ENCODE measurements at regions not wholly inside any gene's neighbourhood (a gene's known extent, or its start where the extent isn't known, plus 50 kb on each side); places are given as distances from the start of the nearest gene placed in this dataset.

DNA sequence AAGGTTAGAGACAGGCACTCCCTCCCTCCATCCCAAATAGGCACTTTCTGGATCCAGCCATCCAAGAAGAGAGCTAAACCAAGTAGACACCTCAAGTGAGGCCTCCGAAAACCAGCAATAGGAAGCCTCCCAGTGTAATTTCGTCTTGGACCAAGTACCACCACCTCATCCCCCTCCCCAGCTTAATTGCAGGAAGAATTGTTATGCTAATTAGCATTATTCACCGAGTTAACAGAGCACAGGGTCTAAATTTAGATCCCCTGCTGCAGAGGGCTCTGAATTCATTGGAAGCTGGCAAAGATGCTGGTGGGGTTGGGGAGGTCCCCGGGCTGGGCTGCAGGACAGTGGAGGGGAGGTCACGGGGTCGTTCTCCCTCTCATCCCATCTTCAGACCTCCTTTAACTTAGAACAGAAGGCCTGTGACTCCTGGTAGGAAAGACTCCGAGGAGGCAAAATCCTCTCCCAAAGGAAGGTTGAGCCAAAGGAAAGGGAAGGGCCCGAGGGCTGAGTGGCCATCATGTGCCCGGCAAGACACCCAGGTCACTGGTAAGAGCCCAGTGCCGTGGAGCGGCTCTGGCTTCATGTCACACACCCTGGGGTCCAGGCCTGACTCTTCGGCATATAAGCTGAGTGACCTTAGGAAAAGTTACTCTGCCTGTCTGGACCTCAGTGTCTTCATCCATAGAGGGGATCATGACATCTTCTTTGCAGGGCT lies 209.2 kb upstream of the GRIK3 start:
- no peak for DNase-seq

DNA sequence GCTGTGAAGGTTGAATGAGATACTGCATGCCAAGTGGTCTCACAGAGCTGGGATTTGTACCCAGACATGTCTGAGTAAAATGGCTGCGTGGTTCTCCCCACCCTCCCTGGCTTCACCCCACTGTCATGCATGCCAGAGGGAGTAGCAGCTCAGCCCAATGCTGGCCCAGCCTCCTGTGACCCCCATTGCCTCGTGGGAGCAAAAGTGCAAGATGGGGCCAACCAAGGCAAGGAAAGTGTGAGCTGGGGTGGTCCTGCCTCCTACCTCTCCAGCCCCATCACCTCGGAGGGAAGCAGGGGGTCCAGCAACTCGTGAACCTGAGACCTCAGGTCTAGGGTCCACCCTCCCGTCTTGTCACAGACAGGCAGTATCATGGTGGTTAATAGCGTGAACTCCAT lies 209.8 kb upstream of the GRIK3 start:
- no peak for DNase-seq

DNA sequence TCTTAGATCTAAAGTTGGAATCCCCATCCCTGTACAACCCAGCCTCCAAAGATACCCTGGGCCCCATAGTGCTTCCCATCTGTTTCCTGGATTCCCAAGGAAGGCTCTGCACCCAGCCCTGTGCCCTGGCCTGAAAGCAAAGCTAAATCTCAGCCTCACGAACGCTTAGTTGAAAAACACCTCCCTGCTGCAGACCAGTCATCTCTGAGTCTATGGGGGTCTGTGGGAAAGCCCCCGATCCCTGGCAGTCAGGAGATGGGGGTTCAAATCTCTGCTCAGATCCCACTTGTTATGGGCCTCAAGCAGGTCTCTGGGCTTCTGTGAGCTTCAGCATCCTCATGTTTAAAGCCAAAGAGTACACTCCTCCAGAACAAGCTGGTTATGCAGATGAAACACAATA lies 210.5 kb upstream of the GRIK3 start:
- no peak for DNase-seq

DNA sequence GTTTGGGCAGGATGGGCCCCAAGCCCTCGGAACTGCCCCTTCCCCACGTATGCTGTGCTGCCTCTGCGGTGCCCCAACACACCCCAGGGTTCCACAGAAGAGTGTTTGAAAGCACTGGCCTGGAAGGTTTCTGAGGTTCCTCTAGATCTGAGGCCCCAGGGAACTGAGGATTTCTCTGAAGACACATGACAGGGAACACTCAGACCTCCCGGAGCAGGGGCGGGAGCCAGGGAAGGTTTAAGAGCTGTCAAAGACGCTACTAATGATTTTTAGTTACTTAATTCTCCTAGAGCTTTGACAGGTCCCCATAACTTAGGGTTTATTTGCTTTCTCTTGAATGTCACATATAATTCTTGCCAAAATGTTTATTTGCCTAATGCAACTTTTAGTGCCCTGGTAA lies 212.3 kb upstream of the GRIK3 start:
- DNase-seq, result no peak

DNA sequence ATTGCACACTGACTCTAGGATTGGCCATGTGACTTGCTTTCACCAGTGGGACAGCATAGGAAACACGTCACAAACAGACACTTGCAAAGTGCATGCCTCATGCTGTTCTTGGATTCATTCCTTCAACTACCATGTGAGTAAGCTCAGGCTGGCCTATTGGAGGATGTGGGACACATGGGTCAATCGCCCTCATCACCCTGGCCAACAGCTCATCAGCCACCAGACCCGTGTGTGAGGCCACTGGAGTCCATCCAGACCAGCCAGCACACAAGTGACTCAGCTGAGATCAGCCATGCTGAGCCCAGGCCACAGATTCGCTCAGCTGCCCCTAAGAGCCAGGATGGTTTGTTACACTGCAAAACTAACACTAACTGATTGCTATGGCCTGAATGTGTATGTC lies 216.1 kb upstream of the GRIK3 start:
- DNase-seq, result no peak

DNA sequence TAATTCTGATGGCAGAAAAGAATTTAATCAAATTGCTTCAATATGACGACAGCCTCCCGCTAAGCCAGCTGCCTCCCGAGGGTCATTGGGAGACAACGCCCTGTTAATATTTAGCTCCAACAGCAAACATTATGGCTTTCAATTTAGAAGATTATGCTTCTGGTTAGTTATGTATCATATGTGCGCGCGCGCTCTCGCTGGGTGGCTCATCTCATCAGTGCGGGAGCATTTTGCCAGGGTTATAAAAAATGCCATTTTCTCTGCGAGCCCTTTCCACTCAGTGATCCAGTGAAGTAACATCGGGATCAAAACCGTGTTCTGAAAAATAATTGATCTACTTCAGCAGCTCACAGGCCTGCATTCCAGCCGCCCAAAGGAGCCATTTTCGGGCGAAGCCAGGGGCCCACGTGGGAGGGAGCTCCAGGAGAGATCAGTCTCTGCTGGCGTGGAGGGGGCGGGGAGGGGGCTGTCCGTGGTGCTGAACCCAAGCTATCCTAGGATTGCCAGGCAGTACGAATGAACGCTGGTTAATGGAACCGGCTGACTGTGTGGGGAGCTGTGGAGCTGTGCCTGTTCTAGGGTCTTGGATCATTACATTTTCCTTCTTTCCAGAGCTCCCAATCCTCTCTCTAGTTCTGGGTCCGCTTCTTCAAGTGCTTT lies 219.1 kb upstream of the ZC3H12A start:
- DNase-seq, result no peak

DNA sequence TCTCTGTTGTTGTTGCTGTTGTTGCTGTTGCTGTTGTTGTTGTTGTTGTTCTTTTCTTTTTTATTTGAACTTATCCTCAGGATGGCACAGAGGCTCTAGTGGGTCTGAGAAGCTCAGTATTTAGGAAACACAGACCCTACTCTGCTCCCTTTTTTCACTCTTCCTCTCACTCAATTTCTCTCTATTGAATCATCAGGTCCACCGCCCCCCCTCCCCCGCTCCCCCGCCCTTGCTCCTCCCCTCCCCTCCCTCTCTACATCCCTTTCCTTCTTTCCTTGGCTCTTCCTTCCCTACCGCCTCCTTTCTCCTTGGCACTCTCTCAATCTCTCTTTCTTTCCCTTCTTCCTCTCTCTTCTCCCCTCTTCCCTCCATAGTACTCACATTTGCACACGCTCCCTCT lies 218.5 kb upstream of the ZC3H12A start:
- no peak for DNase-seq

DNA sequence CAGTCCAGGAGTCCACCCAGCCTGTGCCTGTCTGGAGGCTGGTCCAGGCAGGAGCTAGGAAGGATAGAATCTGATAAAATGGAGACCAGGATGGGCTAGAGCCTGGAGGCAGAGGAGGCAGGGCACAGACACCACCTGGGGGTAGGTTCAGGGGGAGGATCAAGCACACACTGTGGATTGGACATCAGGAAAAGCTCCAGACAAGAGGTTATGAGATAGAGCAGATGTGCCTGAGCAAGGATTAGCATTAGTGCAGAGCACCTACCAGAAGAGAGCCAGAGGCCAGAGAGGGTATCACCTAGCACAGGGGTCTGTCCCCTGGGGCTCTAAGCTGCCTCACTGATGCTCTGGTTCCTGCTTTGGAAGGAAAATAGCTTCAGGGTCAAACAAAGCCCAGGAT lies 216.7 kb upstream of the ZC3H12A start:
- no peak for DNase-seq

DNA sequence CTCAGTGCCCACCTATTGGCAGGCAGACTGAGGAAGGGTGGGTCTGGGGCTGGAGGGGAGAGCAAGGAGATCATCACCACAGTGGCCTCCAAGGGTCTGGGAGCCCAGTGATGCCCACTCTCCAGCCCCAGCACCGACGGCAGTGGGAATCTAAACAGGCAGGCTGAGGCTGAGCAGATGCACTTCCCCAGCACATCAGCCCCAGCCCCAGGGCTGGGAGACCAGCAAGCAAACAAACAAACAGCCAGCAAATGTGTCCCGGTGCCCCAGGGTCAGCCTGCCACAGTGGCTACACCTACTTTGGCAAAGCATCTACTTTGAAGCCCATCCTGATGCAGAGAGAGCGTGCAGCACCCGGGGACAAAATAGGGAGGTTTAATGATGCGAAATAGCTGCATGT lies 216.3 kb upstream of the ZC3H12A start:
- DNase-seq, result no peak

DNA sequence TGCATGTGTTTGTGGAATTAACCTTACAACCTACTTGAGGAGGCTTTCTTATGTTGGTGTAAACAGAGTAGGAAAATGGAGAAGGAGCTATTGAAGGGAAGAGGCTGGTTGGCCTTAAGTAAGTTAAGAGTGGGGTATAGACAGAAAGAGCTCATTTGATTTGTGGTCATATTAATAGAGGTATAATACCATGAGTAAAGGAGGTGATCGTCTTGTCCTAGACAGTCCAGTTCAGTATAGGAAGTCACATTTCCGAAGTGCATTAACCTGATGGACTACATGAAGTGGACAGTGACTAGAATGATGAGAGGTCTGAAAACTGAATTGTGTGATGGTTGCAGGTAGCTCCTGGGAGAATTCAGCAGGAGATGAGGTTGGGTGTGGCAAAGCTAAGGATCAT lies 215.4 kb upstream of the ZC3H12A start:
- no peak for DNase-seq

DNA sequence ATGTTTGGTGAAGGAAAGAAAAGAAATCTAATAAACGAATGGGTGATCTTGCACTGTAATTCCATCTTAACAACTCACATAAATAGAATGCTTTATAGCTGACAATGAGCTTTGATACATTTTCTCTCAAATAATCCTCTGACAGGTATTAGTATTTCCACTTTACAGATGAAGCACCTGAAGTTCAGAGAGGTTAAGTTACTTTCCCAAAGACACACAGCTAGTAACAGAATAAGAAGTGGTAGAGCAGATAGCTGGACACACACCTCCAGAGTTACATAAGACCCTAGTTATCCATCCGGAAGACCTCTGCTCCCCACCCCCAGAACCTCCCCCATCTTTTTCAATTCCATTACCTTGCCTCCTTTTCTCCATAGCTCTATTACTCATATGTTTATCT lies 213.3 kb upstream of the ZC3H12A start:
- DNase-seq, result no peak

DNA sequence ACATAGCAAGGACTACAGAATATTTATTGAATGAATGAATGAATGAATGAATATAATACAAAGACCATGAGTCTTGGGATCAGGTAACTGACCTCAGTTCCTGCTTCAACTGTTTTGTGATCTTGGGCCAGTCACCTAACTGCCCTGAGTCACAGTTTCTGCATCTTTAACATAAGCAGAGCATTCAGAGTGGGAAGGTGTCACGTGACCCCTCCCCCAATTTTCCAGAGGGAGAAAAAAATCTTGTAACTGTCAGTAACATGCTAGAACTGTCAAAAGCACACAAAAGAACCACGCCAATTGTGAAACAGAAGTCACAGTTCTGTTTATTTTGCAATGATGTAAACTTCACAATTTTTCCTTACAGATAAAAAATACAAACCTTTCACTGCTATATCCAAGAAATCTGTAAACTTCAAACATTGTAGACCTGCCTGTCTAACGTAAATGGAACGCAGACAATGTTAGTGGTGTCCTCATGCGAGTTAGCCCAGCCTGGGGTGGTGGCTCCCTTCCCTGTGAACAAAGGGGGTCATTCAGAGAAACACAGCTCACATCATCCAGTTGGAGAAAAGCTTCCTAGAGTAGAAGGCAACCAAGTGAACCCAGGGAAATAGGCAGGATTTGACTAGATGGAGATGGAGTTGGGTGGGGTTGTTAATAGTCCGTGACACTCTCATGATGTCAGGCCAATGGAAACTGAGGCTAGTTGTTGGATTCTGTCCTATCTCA lies 211.8 kb upstream of the ZC3H12A start:
- DNase-seq, result no peak

DNA sequence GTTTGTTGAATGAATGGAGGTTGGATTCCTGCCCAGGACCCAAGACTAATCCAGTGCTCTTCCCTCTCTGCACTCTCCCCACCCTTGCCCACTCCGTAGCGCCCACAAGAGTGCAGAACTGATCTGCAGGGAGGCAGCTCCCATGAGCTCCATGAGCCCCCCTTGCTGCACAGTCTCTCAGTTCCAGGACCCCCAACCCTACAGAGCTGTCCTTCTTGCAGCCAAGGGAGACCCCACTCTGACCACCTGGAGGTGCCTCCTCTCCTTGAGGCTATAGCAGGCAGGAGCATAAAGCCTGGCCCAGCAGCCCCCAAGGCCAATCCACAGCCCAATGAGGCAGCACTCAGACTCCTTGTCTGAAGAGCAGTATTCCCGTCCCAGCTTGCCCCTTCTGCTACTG lies 209.2 kb upstream of the ZC3H12A start:
- no peak for DNase-seq

DNA sequence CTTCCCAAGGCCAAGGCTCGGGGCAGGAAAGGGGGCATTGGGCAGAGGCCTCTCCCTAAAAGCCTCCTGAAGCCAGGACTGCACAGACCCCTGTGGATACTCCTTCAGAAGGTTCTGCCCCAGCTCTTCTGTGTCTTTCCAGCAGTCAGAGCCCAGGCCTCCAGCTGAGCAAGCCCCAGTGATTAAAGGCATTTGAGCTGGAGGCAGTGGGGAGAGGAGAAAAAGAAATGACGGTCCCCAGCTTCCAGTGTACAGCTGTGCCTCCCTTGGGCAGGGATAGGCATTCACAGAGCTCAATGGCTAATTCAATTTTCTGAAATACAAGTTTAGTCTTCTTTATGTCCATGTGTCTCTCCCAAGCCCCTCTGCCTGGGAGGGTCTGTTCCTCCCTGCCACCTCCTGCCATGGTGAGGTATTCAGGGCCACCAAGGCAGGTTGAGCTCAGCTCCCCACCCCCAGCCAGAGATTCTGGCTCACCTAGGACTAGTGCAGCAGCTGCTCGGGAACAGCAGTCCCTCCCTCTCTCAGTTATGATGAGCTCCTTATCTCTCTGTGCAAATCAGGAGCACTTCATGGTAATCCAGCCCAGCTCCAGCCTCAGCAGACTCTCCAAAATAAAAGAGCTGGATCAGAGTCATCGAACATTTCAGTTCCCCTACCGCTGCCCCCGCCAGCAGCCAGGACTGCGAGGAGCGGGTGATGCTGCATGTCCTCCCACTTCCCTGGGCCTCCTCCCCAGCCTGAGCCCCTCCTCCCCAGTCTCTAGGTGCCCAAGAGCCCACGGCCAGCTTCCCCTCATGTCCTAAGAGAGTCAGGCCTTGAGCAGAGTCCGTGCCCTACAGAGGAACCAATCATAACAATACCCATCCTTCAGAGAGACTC lies 208.4 kb upstream of the ZC3H12A start:
- no peak for DNase-seq

DNA sequence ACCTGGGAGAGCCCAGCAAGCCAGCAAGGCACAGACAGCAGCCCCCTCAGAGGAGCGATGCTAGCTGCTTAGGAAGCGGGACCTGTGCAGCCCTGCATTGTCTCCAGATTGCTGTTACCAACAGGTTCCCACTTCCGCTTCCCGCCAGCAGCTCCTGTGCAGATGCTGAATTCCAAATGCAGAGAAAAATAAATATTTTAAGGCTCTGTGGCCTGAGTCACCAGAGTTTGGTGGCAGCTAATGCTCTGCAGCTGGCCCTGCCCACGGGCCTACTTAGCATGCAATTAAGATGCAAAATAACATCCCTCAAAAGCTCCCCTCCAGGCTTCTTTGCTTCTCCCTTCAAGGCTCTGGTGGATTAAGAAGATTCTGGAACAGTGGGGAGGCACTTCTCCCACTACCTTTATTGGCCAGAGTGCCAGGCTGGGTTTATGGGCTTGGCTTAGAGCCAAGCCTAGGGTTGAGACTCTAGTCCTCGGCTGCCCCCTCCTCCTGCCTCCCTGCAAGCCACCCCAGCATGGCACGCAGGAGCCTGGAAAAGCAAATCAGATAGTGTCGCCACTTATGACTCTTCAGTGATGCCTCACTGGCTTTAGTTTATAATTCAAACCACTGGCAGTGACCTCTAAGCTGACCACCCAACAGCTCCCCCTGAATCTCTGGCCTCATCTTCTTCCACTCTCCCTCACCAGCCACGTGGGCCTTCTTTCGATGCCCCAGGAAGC lies 207.1 kb upstream of the ZC3H12A start:
- no peak for DNase-seq

DNA sequence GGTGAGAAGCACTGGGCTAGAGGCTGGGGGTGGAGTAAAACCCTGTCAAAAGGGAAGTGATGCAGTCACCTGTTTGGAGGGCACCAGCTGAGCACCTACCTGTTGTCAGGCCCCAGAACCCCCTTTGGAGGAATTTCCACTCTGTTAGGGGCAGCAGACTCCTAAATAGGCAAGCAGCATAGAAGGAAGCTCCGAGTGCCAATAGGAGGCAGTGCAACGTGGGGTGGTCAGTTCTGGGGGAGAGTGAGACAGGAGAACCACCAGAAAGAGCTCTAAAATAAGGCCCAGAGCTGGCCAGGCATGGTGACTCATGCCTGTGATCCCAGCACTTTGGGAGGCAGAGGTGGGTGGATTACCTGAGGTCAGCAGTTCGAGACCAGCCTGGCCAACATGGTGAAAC lies 203.7 kb upstream of the ZC3H12A start:
- DNase-seq, result no peak

DNA sequence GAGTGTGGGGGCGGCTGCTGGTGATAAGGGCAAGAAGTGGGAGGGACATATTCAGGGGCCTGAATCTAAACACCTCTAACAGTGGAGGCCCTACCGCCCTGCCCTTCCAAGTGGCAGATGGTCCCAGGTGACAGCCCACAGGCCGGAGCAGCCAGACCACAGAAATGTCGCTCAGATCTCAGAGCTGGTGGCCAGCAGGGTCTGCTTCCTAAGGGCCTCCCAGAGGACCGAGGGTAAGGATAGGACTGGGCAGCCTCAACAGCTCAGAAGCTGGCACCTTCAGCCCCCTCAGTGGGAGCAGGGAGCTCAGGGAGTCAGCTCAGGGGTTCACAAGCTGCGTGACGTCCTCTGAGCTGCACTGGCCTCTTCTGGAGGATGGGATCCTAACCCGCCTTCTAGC lies 201.8 kb upstream of the ZC3H12A start:
- no peak for DNase-seq

DNA sequence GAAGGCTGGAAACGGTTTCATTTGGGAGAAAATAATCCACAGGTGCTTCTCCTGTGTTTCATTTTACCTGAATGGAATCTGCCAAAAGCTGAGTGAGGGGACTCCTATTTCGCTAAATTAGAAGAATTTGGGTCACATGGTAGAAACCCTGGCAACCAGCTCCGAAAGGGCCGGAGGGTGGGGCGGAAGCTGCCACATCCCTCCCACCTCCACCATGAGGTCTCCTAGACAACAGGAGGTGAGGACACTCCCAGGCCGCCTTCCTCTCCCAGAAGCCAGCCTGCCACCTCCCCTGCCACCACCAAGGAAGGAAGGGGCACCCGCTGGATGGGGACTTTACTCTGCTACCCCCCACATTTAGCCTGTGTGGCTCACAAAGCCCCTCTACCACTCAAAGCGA lies 199.9 kb upstream of the ZC3H12A start:
- DNase-seq, result no peak

DNA sequence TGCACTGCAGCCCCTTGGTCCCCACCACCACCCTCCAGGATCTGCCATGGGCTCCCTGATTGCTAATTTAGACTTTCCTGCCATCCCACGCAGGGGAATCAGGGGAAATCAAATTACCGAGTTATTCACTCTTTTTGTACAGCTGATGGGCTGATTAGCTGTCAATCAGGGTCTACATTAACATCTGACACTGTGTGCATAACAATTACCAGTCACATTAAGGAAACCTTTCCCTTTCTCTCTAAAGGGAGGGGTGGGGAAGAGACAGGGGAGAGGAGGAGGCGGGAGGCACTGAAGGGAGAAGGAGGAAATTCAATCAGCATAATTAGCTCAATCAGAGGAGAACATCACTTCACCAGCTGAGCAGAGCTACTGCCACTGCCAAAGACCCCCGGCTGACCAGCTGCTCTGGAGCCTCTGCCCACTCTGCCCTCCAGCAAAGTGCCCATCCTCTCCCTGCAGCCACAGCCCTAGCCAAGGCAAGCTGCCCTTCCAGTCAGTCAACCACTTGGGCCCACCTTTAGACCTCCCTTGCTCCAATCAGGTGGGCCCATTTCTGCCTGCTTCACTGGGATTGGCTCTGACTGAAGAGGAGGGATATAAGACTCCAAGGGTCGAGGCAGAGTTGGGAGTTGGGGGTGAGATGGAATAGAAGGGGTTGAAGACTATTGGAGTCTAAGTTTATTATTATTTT lies 199.3 kb upstream of the ZC3H12A start:
- no peak for DNase-seq

DNA sequence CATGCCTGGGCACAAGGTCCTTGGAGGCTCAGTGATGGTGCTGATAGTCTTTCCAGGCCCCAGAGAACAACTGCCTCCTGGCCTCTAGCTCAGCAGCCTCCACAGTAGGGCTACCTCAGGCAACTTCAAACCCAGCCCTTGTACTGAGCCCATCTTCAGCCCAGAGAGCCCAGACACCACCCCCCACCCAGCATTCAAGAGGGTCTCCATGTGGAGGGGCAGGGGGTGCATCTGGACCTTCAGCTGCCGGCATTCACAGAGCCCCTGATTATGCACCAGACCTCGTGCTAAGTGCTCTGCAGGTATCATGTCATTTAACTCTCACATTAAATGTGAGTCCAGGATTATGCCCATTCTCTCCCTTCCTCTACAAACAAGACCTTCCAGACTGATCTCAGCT lies 197.0 kb upstream of the ZC3H12A start:
- no peak for DNase-seq

DNA sequence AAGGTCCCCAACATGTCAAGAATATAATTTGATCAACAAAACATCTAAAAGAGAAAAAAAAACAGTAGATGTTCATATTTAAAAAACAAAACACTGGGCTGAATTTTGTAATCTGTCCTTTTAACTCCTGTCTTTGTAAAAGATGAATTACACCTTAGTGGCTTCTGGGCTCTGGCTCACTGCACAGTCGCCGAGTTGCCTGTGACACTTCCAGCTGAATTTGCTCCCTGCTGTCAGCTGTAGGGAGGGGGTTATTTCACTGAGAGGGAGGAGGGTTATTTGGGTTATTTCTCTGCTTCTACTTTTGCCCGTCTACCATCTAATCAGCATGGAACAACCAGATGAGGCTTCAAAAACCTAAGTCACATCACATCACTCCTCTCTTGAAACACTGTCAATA lies 193.0 kb upstream of the ZC3H12A start:
- DNase-seq, result no peak

DNA sequence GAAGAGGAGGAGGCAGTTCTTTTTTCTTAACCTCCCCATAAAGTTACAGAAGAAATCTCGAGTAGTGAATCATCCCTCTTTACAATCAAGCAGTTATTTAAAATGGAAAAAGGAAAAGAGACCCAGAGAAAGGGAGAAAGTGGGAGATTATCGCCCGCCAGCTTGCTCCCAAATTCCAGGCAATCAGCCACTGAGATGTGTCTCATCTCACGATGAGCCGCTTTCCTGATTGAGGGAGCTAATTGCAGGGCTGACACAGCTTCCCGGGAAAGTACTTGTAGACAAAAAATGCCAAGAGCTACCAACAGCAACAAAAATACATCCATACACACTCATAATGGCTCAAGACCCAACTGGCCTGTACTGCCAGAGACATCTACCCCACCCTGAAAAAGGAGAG lies 191.6 kb upstream of the ZC3H12A start:
- no peak for DNase-seq
